K562 (cell line): ENCODE measurements at regions not wholly inside any gene's neighbourhood (a gene's known extent, or its start where the extent isn't known, plus 50 kb on each side); places are given as distances from the start of the nearest gene placed in this dataset.

Source experiments
- ATAC-seq: fragments of 200-7000 bp; cut with Tn5 transposase; 3 replicates; pipeline ENCODE4 v1.9.1; 2020; ENCODE audit warnings: moderate library complexity
- BruUV-seq: library from RNA; stranded (reverse); fragments of 400-500 nt; replicated peaks from 2 replicates; lab custom pipeline; 2021; lab: Mats Ljungman, UMichigan
- CTCF ChIA-PET: fragments of 300-600 bp; formaldehyde crosslinking; extraction: SDS; loops from one replicate; lab custom pipeline; 2021; ENCODE audit warnings: low intra/inter-chr PET ratio; lab: Yijun Ruan, JAX
- POLR2A ChIA-PET: fragments of 300-600, 350-650 bp; sonication (Branson Sonifier 250); formaldehyde crosslinking; extraction: SDS; loops from one replicate; lab custom pipeline; 2021; ENCODE audit warnings: antibody characterized with exemption, inconsistent platforms; lab: Yijun Ruan, JAX
- DNase-seq, 4 experiments: peaks; one replicate each; pipeline versions ENCODE4 v3.0.0 to v3.0.0-alpha.2; 2011 to 2018; ENCODE audit warnings: low spot score in 3 of 4, mixed read lengths in 3 of 4; ENCODE audit errors: extremely low read depth in 1 of 4
- FAIRE-seq: peaks from 2 replicates; lab custom pipeline; 2011; peaks lifted over from hg19 to GRCh38; lab: Jason Lieb, UNC
- H2AFZ ChIP-seq: 2 replicates; pipeline ENCODE4 v1.6.0; 2011; ENCODE audit warnings: low read depth, low read length, control low read depth, inconsistent platforms
- H3K27ac ChIP-seq: fragments of 200-600 bp; 3 replicates; pipeline ENCODE4 v1.8.0; 2011; ENCODE audit warnings: low read depth, mild to moderate bottlenecking, control low read depth, inconsistent platforms, low read length, moderate library complexity, mixed read lengths; ENCODE audit errors: extremely low read depth
- H3K27me3 ChIP-seq, 2 experiments: fragments of 300-600 bp in 1 of 2; 2 replicates in 1 of 2; 3 replicates in 1 of 2; pipeline versions ENCODE4 v1.6.0 to v1.8.0; 2011; ENCODE audit warnings: inconsistent platforms in 2 of 2, low read length in 2 of 2, mild to moderate bottlenecking in 1 of 2, mixed read lengths in 1 of 2, moderate library complexity in 1 of 2; ENCODE audit not compliant: control insufficient read depth in 2 of 2, insufficient read depth in 2 of 2
- H3K36me3 ChIP-seq: fragments of 300-600 bp; 3 replicates; pipeline ENCODE4 v1.8.0; 2011; ENCODE audit warnings: mild to moderate bottlenecking, low read length, inconsistent platforms; ENCODE audit not compliant: control insufficient read depth, insufficient read depth
- H3K4me1 ChIP-seq, 2 experiments: fragments of 200-600 bp in 1 of 2; replicated peaks in 1 of 2; 2 replicates in 1 of 2; 3 replicates in 1 of 2; pipeline versions ENCODE4 v1.5.1 to v1.8.0; 2011; ENCODE audit warnings: inconsistent platforms in 2 of 2, low read length in 2 of 2, mild to moderate bottlenecking in 1 of 2, mixed read lengths in 1 of 2, moderate library complexity in 1 of 2; ENCODE audit not compliant: control insufficient read depth in 2 of 2, insufficient read depth in 2 of 2
- H3K4me2 ChIP-seq: 2 replicates; pipeline ENCODE4 v1.6.1; 2011; ENCODE audit warnings: low read length, control low read depth, inconsistent platforms, mixed read lengths; ENCODE audit not compliant: insufficient read depth
- H3K4me3 ChIP-seq: fragments of 200-600 bp; sonication (generic), shearing (Covaris generic); 2 replicates; pipeline ENCODE4 v1.5.1; 2016; ENCODE audit warnings: control low read depth, inconsistent platforms
- H3K79me2 ChIP-seq: fragments of 200-600 bp; 3 replicates; pipeline ENCODE4 v1.8.0; 2011; ENCODE audit warnings: low read length, inconsistent platforms; ENCODE audit not compliant: control insufficient read depth, insufficient read depth
- H3K9ac ChIP-seq, 2 experiments: 2 replicates each; pipeline versions ENCODE4 v1.6.0 to v1.6.1; 2011; ENCODE audit warnings: low read depth in 2 of 2, low read length in 2 of 2, control low read depth in 1 of 2, inconsistent platforms in 1 of 2, mild to moderate bottlenecking in 1 of 2, mixed read lengths in 1 of 2; ENCODE audit not compliant: insufficient read depth in 1 of 2
- H3K9me1 ChIP-seq: one replicate; pipeline ENCODE4 v1.6.0; 2011; ENCODE audit warnings: inconsistent platforms, mild to moderate bottlenecking, low read length, moderate library complexity; ENCODE audit not compliant: control insufficient read depth, insufficient read depth
- H3K9me3 ChIP-seq: replicated peaks from 2 replicates; pipeline ENCODE4 v1.5.1; 2011; ENCODE audit warnings: low read depth, low read length, inconsistent platforms; ENCODE audit not compliant: control insufficient read depth, insufficient read depth
- H4K20me1 ChIP-seq: replicated peaks from 2 replicates; pipeline ENCODE4 v1.6.1; 2011; ENCODE audit warnings: low read length, inconsistent platforms, mixed read lengths; ENCODE audit not compliant: control insufficient read depth, insufficient read depth
- ARHGAP35 ChIP-seq: fragments of 450-650 bp; IDR thresholded peaks from 2 replicates; pipeline ENCODE4 v1.6.1; 2018; ENCODE audit not compliant: partially characterized antibody
- E2F3 ChIP-seq: fragments of 250-450 bp; sonication (Bioruptor Pico); IDR thresholded peaks from 2 replicates; pipeline ENCODE4 v1.4.0; 2020; ENCODE audit warnings: mild to moderate bottlenecking
- FOXA1 ChIP-seq: fragments of 450-650 bp; IDR thresholded peaks from 2 replicates; pipeline ENCODE4 v1.6.1; 2016; ENCODE audit warnings: mild to moderate bottlenecking, borderline replicate concordance
- JUNB ChIP-seq: fragments of 450-650 bp; formaldehyde crosslinking; conservative IDR thresholded peaks from 2 replicates; pipeline ENCODE4 v1.4.0; 2020; ENCODE audit warnings: mild to moderate bottlenecking
- MAZ ChIP-seq, 2 experiments: fragments of 450-650 bp in 1 of 2; sonication (generic) in 1 of 2; formaldehyde crosslinking; IDR thresholded peaks in 1 of 2; conservative IDR thresholded peaks in 1 of 2; 2 replicates each; pipeline versions ENCODE4 v1.4.0 to v1.5.0; 2020; ENCODE audit warnings: mild to moderate bottlenecking in 1 of 2, missing genetic modification reagents in 1 of 2
- NFIX ChIP-seq: fragments of 250-450 bp; sonication (Bioruptor Pico); IDR thresholded peaks from 2 replicates; pipeline ENCODE4 v1.4.0; 2020; ENCODE audit warnings: low read depth, mild to moderate bottlenecking, moderate library complexity
- NR2C1 ChIP-seq, 2 experiments: fragments of 450-650 bp; IDR thresholded peaks; 2 replicates each; pipeline ENCODE4 v1.6.1; 2017; ENCODE audit warnings: mild to moderate bottlenecking in 2 of 2, antibody characterized with exemption in 1 of 2, inconsistent platforms in 1 of 2, missing compliant biosample characterization in 1 of 2, missing genetic modification characterization in 1 of 2
- PML ChIP-seq: IDR thresholded peaks from 2 replicates; pipeline ENCODE4 v1.6.1; 2012; ENCODE audit warnings: low read length, inconsistent platforms
- PTRF ChIP-seq: fragments of 450-650 bp; IDR thresholded peaks from 2 replicates; pipeline ENCODE4 v1.6.1; 2016; ENCODE audit warnings: mild to moderate bottlenecking, missing genetic modification characterization, missing compliant biosample characterization
- SREBF1 ChIP-seq: fragments of 150-350 bp; IDR thresholded peaks from 2 replicates; pipeline ENCODE4 v1.6.1; 2014; ENCODE audit warnings: antibody characterized with exemption, low read depth, low read length, borderline replicate concordance
- TAF7 ChIP-seq: fragments of 450-650 bp; IDR thresholded peaks from 2 replicates; pipeline ENCODE4 v1.6.1; 2016; ENCODE audit warnings: missing genetic modification characterization, missing compliant biosample characterization
- ZFPM2 ChIP-seq: fragments of 250-450 bp; sonication (Bioruptor Pico); IDR thresholded peaks from 2 replicates; pipeline ENCODE4 v1.5.1; 2022; ENCODE audit warnings: mild to moderate bottlenecking
- ZNF24 ChIP-seq: fragments of 450-650 bp; IDR thresholded peaks from 2 replicates; pipeline ENCODE4 v1.6.1; 2016
- ZNF699 ChIP-seq: fragments of 250-450 bp; sonication (Bioruptor Pico); IDR thresholded peaks from 2 replicates; pipeline ENCODE4 v1.8.0; 2021; ENCODE audit warnings: mild to moderate bottlenecking, moderate library complexity; ENCODE audit not compliant: insufficient replicate concordance
- WGBS: fragments of 100-300 bp; shearing (Covaris generic); methylation state at CpG from one replicate; pipeline ENCODE4 v1.1.6; 2016; ENCODE audit warnings: low coverage, mixed read lengths; ENCODE audit not compliant: insufficient coverage; ENCODE audit errors: missing lambda C conversion rate; 5-methylcytosine and 5-hydroxymethylcytosine counted together
- in situ Hi-C: fragments of 300-500 bp; cut with MboI; formaldehyde crosslinking; loops from 4 replicates; pipeline ENCODE4 v1.15.0; 2018; ENCODE audit warnings: inconsistent platforms, mixed read lengths
- intact Hi-C: fragments of 100-400 bp; cut with micrococcal nuclease; formaldehyde crosslinking; loops from 2 replicates; pipeline ENCODE4 v1.14.2; 2022
- TF ChIP-seq, protein P1 (sequence below): fragments of 250-450 bp; sonication (Bioruptor Pico); IDR thresholded peaks from 2 replicates; pipeline ENCODE4 v1.4.0; 2020; ENCODE audit warnings: mild to moderate bottlenecking, moderate library complexity

- in situ Hi-C loops: no loop called here
- H3K4me2 ChIP-seq: no peak overlapping the region
- TF ChIP-seq, protein P1, sequence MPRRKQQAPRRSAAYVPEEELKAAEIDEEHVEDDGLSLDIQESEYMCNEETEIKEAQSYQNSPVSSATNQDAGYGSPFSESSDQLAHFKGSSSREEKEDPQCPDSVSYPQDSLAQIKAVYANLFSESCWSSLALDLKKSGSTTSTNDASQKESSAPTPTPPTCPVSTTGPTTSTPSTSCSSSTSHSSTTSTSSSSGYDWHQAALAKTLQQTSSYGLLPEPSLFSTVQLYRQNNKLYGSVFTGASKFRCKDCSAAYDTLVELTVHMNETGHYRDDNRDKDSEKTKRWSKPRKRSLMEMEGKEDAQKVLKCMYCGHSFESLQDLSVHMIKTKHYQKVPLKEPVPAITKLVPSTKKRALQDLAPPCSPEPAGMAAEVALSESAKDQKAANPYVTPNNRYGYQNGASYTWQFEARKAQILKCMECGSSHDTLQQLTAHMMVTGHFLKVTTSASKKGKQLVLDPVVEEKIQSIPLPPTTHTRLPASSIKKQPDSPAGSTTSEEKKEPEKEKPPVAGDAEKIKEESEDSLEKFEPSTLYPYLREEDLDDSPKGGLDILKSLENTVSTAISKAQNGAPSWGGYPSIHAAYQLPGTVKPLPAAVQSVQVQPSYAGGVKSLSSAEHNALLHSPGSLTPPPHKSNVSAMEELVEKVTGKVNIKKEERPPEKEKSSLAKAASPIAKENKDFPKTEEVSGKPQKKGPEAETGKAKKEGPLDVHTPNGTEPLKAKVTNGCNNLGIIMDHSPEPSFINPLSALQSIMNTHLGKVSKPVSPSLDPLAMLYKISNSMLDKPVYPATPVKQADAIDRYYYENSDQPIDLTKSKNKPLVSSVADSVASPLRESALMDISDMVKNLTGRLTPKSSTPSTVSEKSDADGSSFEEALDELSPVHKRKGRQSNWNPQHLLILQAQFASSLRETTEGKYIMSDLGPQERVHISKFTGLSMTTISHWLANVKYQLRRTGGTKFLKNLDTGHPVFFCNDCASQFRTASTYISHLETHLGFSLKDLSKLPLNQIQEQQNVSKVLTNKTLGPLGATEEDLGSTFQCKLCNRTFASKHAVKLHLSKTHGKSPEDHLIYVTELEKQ: no peak
- no peak for TF ChIP-seq SREBF1
- no peak for TF ChIP-seq PTRF (tag)
- no peak for TF ChIP-seq TAF7 (tag)
- no peak for TF ChIP-seq ARHGAP35
- TF ChIP-seq E2F3 (CRISPR knock-in tag): no peak
- no peak for TF ChIP-seq MAZ (CRISPR knock-in tag; conservative IDR thresholded peaks at IDR 0.05 in 1 of 2, IDR thresholded peaks at IDR 0.05 in 1 of 2)
- no peak for TF ChIP-seq ZNF24
- TF ChIP-seq PML: no peak
- no peak for TF ChIP-seq JUNB (CRISPR knock-in tag)
- no peak for TF ChIP-seq FOXA1
- TF ChIP-seq ZFPM2: no peak
- no peak for TF ChIP-seq NR2C1 (IDR thresholded peaks at IDR 0.05)
- TF ChIP-seq NR2C1 (tag; IDR thresholded peaks at IDR 0.05): no peak
- TF ChIP-seq ZNF699 (CRISPR knock-in tag): no peak
- no peak for TF ChIP-seq NFIX (CRISPR knock-in tag)
- TF ChIP-seq, all 486 proteins: peak for 0
- no peak overlapping the region for H3K27ac ChIP-seq
- no peaks in the 10 kb centered on the region for H3K4me1 ChIP-seq
- ChIA-PET CTCF (interaction anchor here (0.5 kb wide), 1 partner anchor 18 kb away, joined by 3 read pairs; no protein-coding TSS in a partner anchor), POLR2A (no interaction called here)
- no peaks in the 10 kb centered on the region for H4K20me1 ChIP-seq
- no peaks in the 10 kb centered on the region for H3K27me3 ChIP-seq
- BruUV-seq: no TSS peak
- ATAC-seq (no peak), DNase-seq (no peak), FAIRE-seq (no peak)
- no peaks in the 10 kb centered on the region for H3K9me3 ChIP-seq
- H2AFZ ChIP-seq: no peak overlapping the region
- H3K4me3 ChIP-seq: no peak overlapping the region
- no peaks in the 10 kb centered on the region for H3K36me3 ChIP-seq
- no peaks in the 10 kb centered on the region for H3K79me2 ChIP-seq
- WGBS: 0% methylated on average over 3 of the region's 3 CpGs
- no peak overlapping the region for H3K9ac ChIP-seq
- H3K9me1 ChIP-seq: no peaks in the 10 kb centered on the region
- intact Hi-C loops: no loop called here
Observed at GRCh38 chr2:78910376-78910775, 115.1 kb upstream of the REG3G start.
